Chondrocyte (in vitro differentiated cells): ENCODE measurements at regions not wholly inside any gene's neighbourhood (a gene's known extent, or its start where the extent isn't known, plus 50 kb on each side); places are given as distances from the start of the nearest gene placed in this dataset.

ENCODE experiments used
- DNase-seq: peaks from one replicate; pipeline ENCODE4 v3.0.0; 2021; ENCODE audit warnings: mixed read lengths, low spot score
- H3K27ac Mint-ChIP-seq: one replicate; pipeline ENCODE4 v1.8.0; 2021; ENCODE audit warnings: mild to moderate bottlenecking, moderate library complexity, mixed read lengths; ENCODE audit not compliant: unreplicated experiment
- H3K27me3 Mint-ChIP-seq: 2 replicates; pipeline ENCODE4 v1.8.0; 2021; ENCODE audit warnings: low read depth, mixed read lengths
- H3K36me3 Mint-ChIP-seq: 2 replicates; pipeline ENCODE4 v1.8.0; 2021; ENCODE audit warnings: low read depth, mixed read lengths
- H3K4me1 Mint-ChIP-seq: 2 replicates; pipeline ENCODE4 v1.8.0; 2021; ENCODE audit warnings: low read depth, mild to moderate bottlenecking, mixed read lengths
- H3K4me3 Mint-ChIP-seq: one replicate; pipeline ENCODE4 v1.8.0; 2021; ENCODE audit warnings: mild to moderate bottlenecking, moderate library complexity, mixed read lengths; ENCODE audit not compliant: unreplicated experiment
- H3K9me3 Mint-ChIP-seq: 2 replicates; pipeline ENCODE4 v1.8.0; 2021; ENCODE audit warnings: low read depth, mixed read lengths
- TF ChIP-seq, protein P1 (sequence below): fragments of 200-600 bp; sonication (generic); IDR thresholded peaks from 2 replicates; pipeline ENCODE4 v1.5.0; 2021; ENCODE audit warnings: antibody characterized with exemption, mild to moderate bottlenecking, moderate library complexity

DNA sequence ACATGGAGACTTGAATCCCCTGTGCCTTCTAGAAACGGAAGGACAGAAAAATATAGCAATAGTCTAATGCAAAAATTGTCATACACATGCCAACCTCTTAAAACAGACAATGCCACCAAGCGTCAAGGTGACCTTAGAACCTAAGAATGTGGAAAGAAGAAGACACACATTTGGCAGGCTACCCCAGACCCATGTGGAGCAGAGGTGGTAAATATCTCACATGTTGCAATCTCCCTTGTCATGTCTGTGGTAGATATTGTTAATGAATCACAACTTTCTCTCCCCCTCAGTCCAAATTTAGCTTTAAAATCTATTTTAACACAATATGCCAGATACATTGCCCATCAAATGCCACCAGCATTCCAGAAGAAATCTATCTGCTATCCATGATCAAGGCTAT, 137.4 kb downstream of the HNMT start:
- no peak for DNase-seq
- Mint-ChIP-seq H3K4me1 (peaks cover 5% of the 10 kb centered on the region), H3K4me3 (no peak overlapping the region), H3K27me3 (peaks cover 32% of the 10 kb centered on the region), H3K36me3 (no peaks in the 10 kb centered on the region), H3K9me3 (peaks cover 3% of the 10 kb centered on the region), H3K27ac (no peak overlapping the region)
- TF ChIP-seq, protein P1, sequence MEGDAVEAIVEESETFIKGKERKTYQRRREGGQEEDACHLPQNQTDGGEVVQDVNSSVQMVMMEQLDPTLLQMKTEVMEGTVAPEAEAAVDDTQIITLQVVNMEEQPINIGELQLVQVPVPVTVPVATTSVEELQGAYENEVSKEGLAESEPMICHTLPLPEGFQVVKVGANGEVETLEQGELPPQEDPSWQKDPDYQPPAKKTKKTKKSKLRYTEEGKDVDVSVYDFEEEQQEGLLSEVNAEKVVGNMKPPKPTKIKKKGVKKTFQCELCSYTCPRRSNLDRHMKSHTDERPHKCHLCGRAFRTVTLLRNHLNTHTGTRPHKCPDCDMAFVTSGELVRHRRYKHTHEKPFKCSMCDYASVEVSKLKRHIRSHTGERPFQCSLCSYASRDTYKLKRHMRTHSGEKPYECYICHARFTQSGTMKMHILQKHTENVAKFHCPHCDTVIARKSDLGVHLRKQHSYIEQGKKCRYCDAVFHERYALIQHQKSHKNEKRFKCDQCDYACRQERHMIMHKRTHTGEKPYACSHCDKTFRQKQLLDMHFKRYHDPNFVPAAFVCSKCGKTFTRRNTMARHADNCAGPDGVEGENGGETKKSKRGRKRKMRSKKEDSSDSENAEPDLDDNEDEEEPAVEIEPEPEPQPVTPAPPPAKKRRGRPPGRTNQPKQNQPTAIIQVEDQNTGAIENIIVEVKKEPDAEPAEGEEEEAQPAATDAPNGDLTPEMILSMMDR = no peak

DNA sequence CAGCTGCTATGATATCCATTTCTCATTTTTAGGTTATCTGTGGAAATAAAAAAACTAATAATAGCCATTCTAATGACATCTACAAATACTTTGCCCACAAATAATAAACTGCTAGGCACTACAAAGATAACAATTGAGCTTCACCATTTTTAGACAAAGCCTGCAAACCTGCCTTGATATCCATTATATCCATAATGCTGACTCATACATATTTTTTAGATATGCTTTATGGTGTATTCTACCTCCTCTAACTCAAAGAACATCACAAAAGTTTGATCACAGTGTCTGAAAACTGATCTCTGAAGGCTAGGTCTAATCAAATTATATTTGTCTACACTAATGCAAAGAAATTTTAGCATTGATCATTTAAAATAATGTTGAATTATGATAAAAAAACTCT, 138.4 kb downstream of the HNMT start:
- H3K4me3 Mint-ChIP-seq = no peak overlapping the region
- no peak overlapping the region for H3K27ac Mint-ChIP-seq
- H3K36me3 Mint-ChIP-seq = no peaks in the 10 kb centered on the region
- DNase-seq = no peak
- peaks cover 3% of the 10 kb centered on the region for H3K9me3 Mint-ChIP-seq
- H3K4me1 Mint-ChIP-seq = peaks cover 7% of the 10 kb centered on the region
- TF ChIP-seq, protein P1 = no peak
- H3K27me3 Mint-ChIP-seq = peaks cover 30% of the 10 kb centered on the region

DNA sequence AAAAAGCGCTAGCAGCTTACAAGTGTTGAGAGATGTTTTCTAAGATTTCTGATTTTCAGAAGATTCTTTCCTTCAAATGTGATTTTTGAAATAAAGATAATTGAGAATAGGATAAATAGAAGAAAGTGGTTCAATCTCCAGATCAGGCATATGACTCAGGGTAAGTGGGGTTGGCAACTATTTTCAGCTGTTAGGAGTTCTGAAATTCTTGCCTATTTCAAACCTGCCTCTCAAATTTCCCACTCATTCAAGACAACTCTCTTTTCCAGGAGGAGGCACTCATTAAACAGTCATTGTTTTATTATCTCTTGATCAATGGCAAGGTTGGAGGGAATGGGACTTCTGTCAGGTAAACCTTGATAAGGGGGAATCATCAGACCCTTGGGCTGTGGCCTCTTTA, 138.9 kb downstream of the HNMT start:
- Mint-ChIP-seq H3K36me3 (no peaks in the 10 kb centered on the region), H3K27me3 (peaks cover 30% of the 10 kb centered on the region)

DNA sequence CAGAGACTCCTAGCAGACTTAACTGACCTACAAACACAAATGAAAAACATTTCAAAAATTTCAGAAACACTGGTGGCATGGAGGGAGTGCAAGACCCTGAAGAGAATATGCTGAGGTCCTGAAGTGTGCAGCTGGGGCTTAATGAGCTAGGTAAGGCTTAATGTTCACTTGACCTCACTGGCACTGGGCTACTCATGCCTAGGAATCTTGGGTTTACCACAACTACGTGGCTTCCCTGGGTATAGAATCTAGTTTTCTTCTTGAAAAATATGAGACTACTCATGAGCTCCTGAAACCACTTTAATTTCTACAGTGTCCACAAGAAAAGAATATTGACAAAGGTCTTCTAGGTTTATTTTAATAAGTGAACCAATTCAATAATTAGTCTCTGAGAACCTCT, 139.8 kb downstream of the HNMT start:
- Mint-ChIP-seq H3K9me3 (peaks cover 3% of the 10 kb centered on the region), H3K4me3 (no peak overlapping the region), H3K4me1 (peaks cover 7% of the 10 kb centered on the region), H3K27ac (no peak overlapping the region), H3K27me3 (peaks cover 27% of the 10 kb centered on the region), H3K36me3 (no peaks in the 10 kb centered on the region)
- no peak for DNase-seq
- TF ChIP-seq, protein P1 = no peak

More for the DNA sequence above, 138.9 kb downstream of the HNMT start:
- Mint-ChIP-seq H3K27ac (no peak overlapping the region), H3K4me3 (no peak overlapping the region), H3K4me1 (peaks cover 7% of the 10 kb centered on the region), H3K9me3 (peaks cover 3% of the 10 kb centered on the region)
- TF ChIP-seq, protein P1 = no peak
- DNase-seq = no peak

DNA sequence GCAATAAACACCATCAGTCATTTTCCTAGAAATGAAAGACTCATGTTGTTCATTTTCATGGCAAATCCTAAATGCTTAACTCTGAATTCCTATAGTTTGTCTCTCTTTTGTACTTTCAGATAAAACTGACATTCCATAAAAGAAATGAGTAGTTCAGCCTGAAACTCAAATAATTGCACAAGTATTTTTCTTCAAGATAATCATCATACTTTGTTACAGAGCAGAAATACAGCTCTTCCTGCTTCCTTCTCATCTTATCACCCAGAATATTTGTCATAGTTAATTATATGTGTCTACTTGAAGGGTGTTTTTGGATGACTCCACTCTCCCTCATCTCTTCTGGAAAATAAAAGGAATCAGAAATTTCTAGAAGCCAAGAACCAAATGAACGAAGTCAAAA, 141.1 kb downstream of the HNMT start:
- H3K36me3 Mint-ChIP-seq = no peaks in the 10 kb centered on the region
- DNase-seq = no peak
- peaks cover 7% of the 10 kb centered on the region for H3K9me3 Mint-ChIP-seq
- no peak overlapping the region for H3K4me3 Mint-ChIP-seq
- no peak overlapping the region for H3K27ac Mint-ChIP-seq
- TF ChIP-seq, protein P1 = no peak
- H3K4me1 Mint-ChIP-seq = peaks cover 7% of the 10 kb centered on the region
- peaks cover 28% of the 10 kb centered on the region for H3K27me3 Mint-ChIP-seq
